Ectodermal cell (in vitro differentiated cells): ENCODE measurements at regions not wholly inside any gene's neighbourhood (a gene's known extent, or its start where the extent isn't known, plus 50 kb on each side); places are given as distances from the start of the nearest gene placed in this dataset.
"Not testable (repeated sequence)": the region's sequence is repeated elsewhere in the genome, so short reads cannot be mapped to it uniquely, and the experiment has no call there.

Experiments used
- H3K27ac ChIP-seq: 2 replicates; pipeline ENCODE4 v1.7.0; 2013; ENCODE audit warnings: mild to moderate bottlenecking, low read depth, low read length; ENCODE audit not compliant: insufficient read depth, poor library complexity, severe bottlenecking
- H3K27me3 ChIP-seq: 2 replicates; pipeline ENCODE4 v1.7.0; 2013; ENCODE audit warnings: mild to moderate bottlenecking, low read length; ENCODE audit not compliant: insufficient read depth, control insufficient read depth, poor library complexity, severe bottlenecking
- H3K36me3 ChIP-seq: one replicate; pipeline ENCODE4 v1.7.0; 2013; ENCODE audit warnings: low read length; ENCODE audit not compliant: control insufficient read depth, insufficient read depth
- H3K4me1 ChIP-seq: one replicate; pipeline ENCODE4 v1.7.0; 2013; ENCODE audit warnings: low read length; ENCODE audit not compliant: control insufficient read depth, insufficient read depth
- H3K4me3 ChIP-seq: 2 replicates; pipeline ENCODE4 v1.7.0; 2013; ENCODE audit warnings: low read depth, low read length, control low read depth; ENCODE audit not compliant: insufficient read depth
- H3K9me3 ChIP-seq: 2 replicates; pipeline ENCODE4 v1.7.0; 2013; ENCODE audit warnings: mild to moderate bottlenecking, low read length, moderate library complexity; ENCODE audit not compliant: control insufficient read depth
- WGBS, 2 experiments: methylation state at CpG; one replicate each; pipeline ENCODE4 v1.1.7; 2013; ENCODE audit warnings: missing lambda C conversion rate in 2 of 2; 5-methylcytosine and 5-hydroxymethylcytosine counted together

DNA sequence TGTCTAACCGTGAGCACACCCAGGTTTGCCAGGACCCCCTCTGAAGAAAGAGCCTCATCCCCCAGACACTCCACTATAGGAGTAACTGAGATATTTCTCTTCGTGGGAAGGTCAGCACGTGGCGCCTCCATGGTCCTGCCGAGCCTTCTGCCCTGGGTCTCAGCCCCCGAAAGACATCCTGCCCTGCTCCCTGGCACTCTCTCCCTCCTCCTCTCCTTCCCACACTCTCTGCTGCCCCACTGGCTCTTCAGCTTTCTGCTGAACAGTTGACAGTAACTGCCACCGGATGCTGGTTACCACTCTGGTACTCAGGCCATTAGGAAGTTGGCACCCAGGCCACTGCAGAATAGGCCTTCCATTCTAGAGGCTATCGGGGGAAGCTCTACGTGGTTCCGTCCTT, 185.2 kb downstream of the UACA start:
- Histone ChIP-seq H3K9me3 (no peaks in the 10 kb centered on the region), H3K36me3 (no peaks in the 10 kb centered on the region), H3K4me3 (no peak overlapping the region), H3K4me1 (peaks cover 11% of the 10 kb centered on the region), H3K27ac (no peak overlapping the region), H3K27me3 (no peaks in the 10 kb centered on the region)
- 95% methylated on average over 10 of the region's 10 CpGs for WGBS, 2 experiments

DNA sequence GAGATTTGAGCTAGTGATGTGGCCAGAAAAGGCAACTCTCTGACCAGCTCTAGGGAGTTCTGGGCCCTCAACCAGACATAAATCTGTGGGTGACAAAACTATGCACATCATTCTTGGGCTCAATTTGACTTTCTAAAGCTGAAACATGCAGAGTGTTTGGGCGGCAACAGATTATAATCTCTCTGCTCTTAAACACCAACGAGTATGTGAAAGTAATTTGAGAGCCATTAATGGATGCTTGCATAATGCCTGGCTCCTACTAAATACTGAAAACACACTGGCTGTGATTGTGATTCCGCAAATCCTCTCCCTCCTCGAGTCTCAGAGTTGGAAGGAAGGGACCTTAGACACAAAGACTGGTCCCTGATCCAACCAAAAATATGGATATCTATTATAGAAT, 186.7 kb downstream of the UACA start:
- 77 to 88% methylated on average over 4 of the region's 4 CpGs for WGBS, 2 experiments
- Histone ChIP-seq H3K27me3 (no peaks in the 10 kb centered on the region), H3K4me3 (no peak overlapping the region), H3K9me3 (no peaks in the 10 kb centered on the region), H3K27ac (no peak overlapping the region), H3K4me1 (peaks cover 11% of the 10 kb centered on the region), H3K36me3 (no peaks in the 10 kb centered on the region)

GRCh38 chr15:70576276-70576675, 187.1 kb downstream of the UACA start:
- no peak overlapping the region for H3K27ac ChIP-seq
- WGBS, 2 experiments, result 79 to 90% methylated on average over 3 of the region's 3 CpGs
- H3K4me1 ChIP-seq, result peaks cover 11% of the 10 kb centered on the region
- H3K9me3 ChIP-seq, result no peaks in the 10 kb centered on the region
- no peaks in the 10 kb centered on the region for H3K27me3 ChIP-seq
- no peak overlapping the region for H3K4me3 ChIP-seq
- no peaks in the 10 kb centered on the region for H3K36me3 ChIP-seq

DNA sequence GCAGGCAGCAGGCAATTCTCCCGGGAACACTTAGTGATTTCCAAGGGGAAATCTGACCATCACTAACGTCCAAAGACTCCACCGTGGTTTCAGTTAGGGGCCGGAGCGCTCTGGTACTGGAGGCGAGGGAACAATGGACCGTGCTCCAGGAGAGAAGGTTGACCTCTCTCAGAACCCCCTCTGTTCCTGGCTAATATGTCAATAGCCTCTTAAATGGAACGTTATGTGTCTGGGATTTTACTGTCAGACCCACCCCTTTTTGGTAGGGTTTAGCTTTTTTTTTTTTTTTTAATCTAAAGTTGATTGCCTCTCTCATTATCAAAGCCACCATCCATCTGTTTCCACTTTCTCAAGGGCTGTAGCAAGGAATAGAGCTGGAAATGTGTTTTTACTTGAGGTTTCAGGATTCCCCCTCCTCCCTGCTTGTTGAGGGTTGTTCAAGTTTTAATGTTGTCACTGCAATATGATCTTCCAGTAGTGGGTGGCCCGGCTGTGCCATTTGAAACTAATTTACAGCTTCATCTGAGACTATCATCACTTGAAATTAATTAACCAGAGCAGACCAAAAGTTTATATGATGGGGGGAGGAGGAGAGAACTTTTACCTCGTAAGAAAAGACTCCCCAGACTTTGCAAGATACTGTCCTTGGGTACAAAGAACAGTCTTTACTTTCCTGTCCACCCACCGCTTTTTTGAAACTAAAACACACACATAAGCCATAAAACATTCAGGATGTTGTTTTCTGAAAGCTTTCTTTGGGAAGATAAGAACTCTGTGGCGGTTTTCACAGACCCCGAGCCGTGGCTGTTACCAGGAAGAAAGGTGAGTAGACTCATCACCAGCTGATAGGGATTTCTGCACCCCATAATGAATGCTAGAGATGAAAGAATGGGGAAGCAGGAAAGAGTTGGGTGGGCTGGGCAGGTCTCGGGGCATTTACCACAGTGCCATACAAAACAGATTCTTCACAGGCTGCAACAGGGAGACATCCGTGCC, 187.8 kb downstream of the UACA start:
- 93 to 95% methylated on average over 13 to 14 of the region's 16 CpGs for WGBS, 2 experiments
- Histone ChIP-seq H3K36me3 (no peaks in the 10 kb centered on the region), H3K4me1 (peaks cover 11% of the 10 kb centered on the region), H3K27me3 (no peaks in the 10 kb centered on the region), H3K4me3 (no peak overlapping the region), H3K27ac (no peak overlapping the region), H3K9me3 (no peaks in the 10 kb centered on the region)

DNA sequence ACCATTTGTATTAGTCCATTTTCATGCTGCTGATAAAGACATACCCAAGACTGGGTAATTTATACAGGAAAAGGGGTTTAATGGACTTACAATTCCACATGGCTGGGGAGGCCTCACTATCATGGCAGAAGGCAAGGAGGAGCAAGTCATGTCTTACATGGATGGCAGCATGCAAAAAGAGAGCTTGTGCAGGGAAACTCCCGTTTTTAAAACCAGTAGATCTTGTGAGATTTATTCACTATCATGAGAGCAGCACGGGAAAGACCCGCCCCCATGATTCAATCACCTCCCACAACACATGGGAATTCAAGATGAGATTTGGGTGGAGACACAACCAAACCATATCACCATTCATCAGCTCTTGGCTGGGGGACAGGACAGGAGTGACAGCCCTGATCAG, 189.0 kb downstream of the UACA start:
- 87 to 92% methylated on average over 3 of the region's 3 CpGs for WGBS, 2 experiments
- not testable (repeated sequence) for H3K9me3 ChIP-seq, H3K4me3 ChIP-seq, H3K4me1 ChIP-seq, H3K27ac ChIP-seq, H3K27me3 ChIP-seq, H3K36me3 ChIP-seq

- WGBS, 2 experiments, result 94 to 96% methylated on average over 12 of the region's 12 CpGs
- Histone ChIP-seq H3K9me3 (no peaks in the 10 kb centered on the region), H3K27ac (no peak overlapping the region), H3K4me3 (no peak overlapping the region), H3K36me3 (no peaks in the 10 kb centered on the region), H3K4me1 (no peaks in the 10 kb centered on the region), H3K27me3 (no peaks in the 10 kb centered on the region)
Observed at GRCh38 chr15:70573121-70573850, 190.1 kb downstream of the UACA start.

DNA sequence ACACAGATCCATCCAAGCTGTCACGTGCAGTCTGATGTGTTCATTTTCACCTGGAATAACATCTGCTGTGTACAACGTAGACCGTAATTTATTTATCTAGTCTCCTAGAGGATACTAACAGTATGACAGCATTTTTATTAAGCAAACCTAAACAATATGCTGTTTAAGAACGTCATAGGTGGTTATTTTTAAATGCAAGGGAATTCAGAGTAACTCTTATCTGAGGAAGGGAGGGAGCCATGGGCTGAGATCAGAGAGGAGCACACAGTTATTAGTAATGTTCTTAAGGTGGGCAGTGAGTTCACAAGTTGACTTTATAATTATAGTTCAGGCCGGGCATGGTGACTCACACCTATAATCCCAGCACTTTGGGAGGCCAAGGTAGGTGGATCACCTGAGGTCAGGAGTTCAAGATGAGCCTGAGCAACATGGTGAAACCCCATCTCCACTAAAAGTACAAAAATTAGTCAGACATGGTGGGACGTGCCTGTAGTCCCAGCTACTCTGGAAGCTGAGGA, 193.6 kb downstream of the UACA start:
- H3K4me3 ChIP-seq, result no peak overlapping the region
- no peaks in the 10 kb centered on the region for H3K27me3 ChIP-seq
- H3K27ac ChIP-seq, result no peak overlapping the region
- H3K9me3 ChIP-seq, result no peaks in the 10 kb centered on the region
- peaks cover 5% of the 10 kb centered on the region for H3K4me1 ChIP-seq
- no peaks in the 10 kb centered on the region for H3K36me3 ChIP-seq
- WGBS, 2 experiments, result 90 to 94% methylated on average over 6 of the region's 6 CpGs

- Histone ChIP-seq H3K4me3 (no peak overlapping the region), H3K36me3 (no peaks in the 10 kb centered on the region), H3K27me3 (no peaks in the 10 kb centered on the region), H3K9me3 (no peaks in the 10 kb centered on the region), H3K27ac (no peak overlapping the region), H3K4me1 (peaks cover 5% of the 10 kb centered on the region)
- 86 to 90% methylated on average over 4 of the region's 4 CpGs for WGBS, 2 experiments
Observed at GRCh38 chr15:70569091-70569713, 194.2 kb downstream of the UACA start.

- 87 to 90% methylated on average over 11 of the region's 11 CpGs for WGBS, 2 experiments
Observed at GRCh38 chr15:70566989-70567388, 196.4 kb downstream of the UACA start.

More at GRCh38 chr15:70566989-70567388, 196.4 kb downstream of the UACA start:
- Histone ChIP-seq H3K36me3 (no peaks in the 10 kb centered on the region), H3K27me3 (no peaks in the 10 kb centered on the region), H3K4me1 (peaks cover 5% of the 10 kb centered on the region), H3K4me3 (no peak overlapping the region), H3K27ac (no peak overlapping the region), H3K9me3 (no peaks in the 10 kb centered on the region)
